ENCODE measurements at regions not wholly inside any gene's neighbourhood (a gene's known extent, or its start where the extent isn't known, plus 50 kb on each side); places are given as distances from the start of the nearest gene placed in this dataset.

DNA sequence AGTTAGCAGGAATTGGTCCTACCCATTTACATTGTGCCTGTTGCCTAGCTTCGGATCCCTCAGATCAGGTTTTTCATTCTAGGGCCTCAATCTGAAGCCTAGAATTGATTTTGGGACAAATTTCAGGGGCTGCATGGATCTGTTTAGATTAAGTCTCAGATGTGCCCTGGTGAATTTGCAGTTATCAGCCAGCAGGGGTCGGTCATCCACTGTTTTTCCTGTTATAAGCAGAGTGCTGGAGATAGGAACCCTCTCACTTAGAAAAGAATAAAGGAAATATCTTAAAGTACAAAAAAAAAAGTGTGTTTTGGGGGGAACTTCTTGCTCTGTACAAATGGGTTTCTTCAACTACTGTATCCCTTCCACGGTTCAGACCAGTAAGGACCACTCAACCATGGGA lies 212.5 kb downstream of the BCHE start:
- TF ChIP-seq, protein P1, sequence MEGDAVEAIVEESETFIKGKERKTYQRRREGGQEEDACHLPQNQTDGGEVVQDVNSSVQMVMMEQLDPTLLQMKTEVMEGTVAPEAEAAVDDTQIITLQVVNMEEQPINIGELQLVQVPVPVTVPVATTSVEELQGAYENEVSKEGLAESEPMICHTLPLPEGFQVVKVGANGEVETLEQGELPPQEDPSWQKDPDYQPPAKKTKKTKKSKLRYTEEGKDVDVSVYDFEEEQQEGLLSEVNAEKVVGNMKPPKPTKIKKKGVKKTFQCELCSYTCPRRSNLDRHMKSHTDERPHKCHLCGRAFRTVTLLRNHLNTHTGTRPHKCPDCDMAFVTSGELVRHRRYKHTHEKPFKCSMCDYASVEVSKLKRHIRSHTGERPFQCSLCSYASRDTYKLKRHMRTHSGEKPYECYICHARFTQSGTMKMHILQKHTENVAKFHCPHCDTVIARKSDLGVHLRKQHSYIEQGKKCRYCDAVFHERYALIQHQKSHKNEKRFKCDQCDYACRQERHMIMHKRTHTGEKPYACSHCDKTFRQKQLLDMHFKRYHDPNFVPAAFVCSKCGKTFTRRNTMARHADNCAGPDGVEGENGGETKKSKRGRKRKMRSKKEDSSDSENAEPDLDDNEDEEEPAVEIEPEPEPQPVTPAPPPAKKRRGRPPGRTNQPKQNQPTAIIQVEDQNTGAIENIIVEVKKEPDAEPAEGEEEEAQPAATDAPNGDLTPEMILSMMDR (IDR thresholded peaks at IDR 0.05), result no peak
- no peak for TF ChIP-seq POLR2AphosphoS5 (IDR thresholded peaks at IDR 0.05)

Data from stomach (tissue), 4 donors.